H9 (cell line): ENCODE measurements at regions not wholly inside any gene's neighbourhood (a gene's known extent, or its start where the extent isn't known, plus 50 kb on each side); places are given as distances from the start of the nearest gene placed in this dataset.
"Not testable (repeated sequence)": the region's sequence is repeated elsewhere in the genome, so short reads cannot be mapped to it uniquely, and the experiment has no call there.

Experiments
- DNase-seq: peaks from one replicate; pipeline ENCODE4 v3.0.0-alpha.2; 2017
- H2AFZ ChIP-seq: one replicate; pipeline ENCODE4 v1.6.1; 2013; ENCODE audit warnings: mild to moderate bottlenecking, low read length, control low read depth, moderate library complexity
- H2AK5ac ChIP-seq: 2 replicates; pipeline ENCODE4 v1.6.1; 2013; ENCODE audit warnings: low read length, control low read depth, mixed read lengths; ENCODE audit not compliant: insufficient read length
- H2BK120ac ChIP-seq: one replicate; pipeline ENCODE4 v1.6.1; 2013; ENCODE audit warnings: low read depth, mild to moderate bottlenecking, low read length, control low read depth, inconsistent platforms; ENCODE audit not compliant: poor library complexity, severe bottlenecking
- H2BK12ac ChIP-seq: 2 replicates; pipeline ENCODE4 v1.6.1; 2013; ENCODE audit warnings: low read length, control low read depth, mixed read lengths, low read depth; ENCODE audit not compliant: insufficient read length
- H2BK15ac ChIP-seq: 2 replicates; pipeline ENCODE4 v1.6.1; 2013; ENCODE audit warnings: low read depth, low read length, control low read depth
- H2BK20ac ChIP-seq: one replicate; pipeline ENCODE4 v1.6.1; 2013; ENCODE audit warnings: low read depth, mild to moderate bottlenecking, low read length, control low read depth, inconsistent platforms; ENCODE audit not compliant: poor library complexity, severe bottlenecking
- H2BK5ac ChIP-seq: 2 replicates; pipeline ENCODE4 v1.6.1; 2013; ENCODE audit warnings: low read length, control low read depth, mixed read lengths; ENCODE audit not compliant: insufficient read length
- H3K14ac ChIP-seq: 2 replicates; pipeline ENCODE4 v1.6.1; 2013; ENCODE audit warnings: low read length, control low read depth; ENCODE audit not compliant: insufficient read depth
- H3K18ac ChIP-seq: 2 replicates; pipeline ENCODE4 v1.6.1; 2013; ENCODE audit warnings: low read depth, mild to moderate bottlenecking, mixed read lengths, low read length, control low read depth; ENCODE audit not compliant: insufficient read length
- H3K23ac ChIP-seq: 2 replicates; pipeline ENCODE4 v1.6.1; 2013; ENCODE audit warnings: low read length, control low read depth, mixed read lengths, low read depth; ENCODE audit not compliant: insufficient read length
- H3K23me2 ChIP-seq: 2 replicates; pipeline ENCODE4 v1.6.1; 2013; ENCODE audit warnings: low read depth, mild to moderate bottlenecking, mixed read lengths, low read length, control low read depth; ENCODE audit not compliant: insufficient read length, poor library complexity, severe bottlenecking
- H3K27ac ChIP-seq: 2 replicates; pipeline ENCODE4 v1.5.1; 2013; ENCODE audit warnings: low read length, control low read depth, mixed read lengths, low read depth; ENCODE audit not compliant: insufficient read length
- H3K27me3 ChIP-seq: 2 replicates; pipeline ENCODE4 v1.6.1; 2013; ENCODE audit warnings: low read length, control low read depth, inconsistent platforms; ENCODE audit not compliant: insufficient read depth
- H3K4ac ChIP-seq: 2 replicates; pipeline ENCODE4 v1.6.1; 2013; ENCODE audit warnings: low read depth, mild to moderate bottlenecking, control low read depth, inconsistent platforms, low read length, moderate library complexity
- H3K4me1 ChIP-seq: 2 replicates; pipeline ENCODE4 v1.6.1; 2013; ENCODE audit warnings: low read length, control low read depth, inconsistent platforms; ENCODE audit not compliant: insufficient read depth
- H3K4me2 ChIP-seq: 2 replicates; pipeline ENCODE4 v1.6.1; 2013; ENCODE audit warnings: low read length, control low read depth, mixed read lengths; ENCODE audit not compliant: insufficient read length, insufficient read depth
- H3K56ac ChIP-seq: 2 replicates; pipeline ENCODE4 v1.6.1; 2013; ENCODE audit warnings: low read depth, mild to moderate bottlenecking, mixed read lengths, low read length, control low read depth; ENCODE audit not compliant: insufficient read length
- H3K79me1 ChIP-seq: 2 replicates; pipeline ENCODE4 v1.6.1; 2013; ENCODE audit warnings: low read depth, mild to moderate bottlenecking, moderate library complexity, low read length, control low read depth, inconsistent platforms; ENCODE audit not compliant: insufficient read depth, poor library complexity, severe bottlenecking
- H3K79me2 ChIP-seq: 2 replicates; pipeline ENCODE4 v1.6.1; 2013; ENCODE audit warnings: low read length, control low read depth, inconsistent platforms; ENCODE audit not compliant: insufficient read depth
- H3K9ac ChIP-seq: 2 replicates; pipeline ENCODE4 v1.6.1; 2013; ENCODE audit warnings: low read length, control low read depth, mixed read lengths; ENCODE audit not compliant: insufficient read length; ENCODE audit errors: extremely low read depth
- H3K9me3 ChIP-seq: one replicate; pipeline ENCODE4 v1.6.1; 2013; ENCODE audit warnings: low read depth, low read length, inconsistent platforms; ENCODE audit not compliant: control insufficient read depth
- H3T11ph ChIP-seq: one replicate; pipeline ENCODE4 v1.6.1; 2013; ENCODE audit warnings: mild to moderate bottlenecking, low read length, control low read depth, inconsistent platforms
- H4K20me1 ChIP-seq: one replicate; pipeline ENCODE4 v1.6.1; 2013; ENCODE audit not compliant: control insufficient read depth, insufficient read length, insufficient read depth
- H4K5ac ChIP-seq: 2 replicates; pipeline ENCODE4 v1.6.1; 2013; ENCODE audit warnings: low read depth, mild to moderate bottlenecking, mixed read lengths, low read length, control low read depth; ENCODE audit not compliant: insufficient read length
- H4K8ac ChIP-seq: replicated peaks from 2 replicates; pipeline ENCODE4 v1.6.1; 2013; ENCODE audit warnings: low read length, control low read depth, mixed read lengths, low read depth; ENCODE audit not compliant: insufficient read length
- H4K91ac ChIP-seq: 2 replicates; pipeline ENCODE4 v1.6.1; 2013; ENCODE audit warnings: low read depth, mild to moderate bottlenecking, moderate library complexity, mixed read lengths, low read length, control low read depth; ENCODE audit not compliant: insufficient read length
- H3K27ac Mint-ChIP-seq, 3 experiments: 2 replicates in 2 of 3; 3 replicates in 1 of 3; pipeline ENCODE4 v1.8.0; 2020 to 2021; ENCODE audit warnings: mixed read lengths in 3 of 3, mild to moderate bottlenecking in 1 of 3, moderate library complexity in 1 of 3
- H3K27me3 Mint-ChIP-seq: 2 replicates; pipeline ENCODE4 v1.8.0; 2021; ENCODE audit warnings: low read depth, mild to moderate bottlenecking, moderate library complexity, mixed read lengths
- H3K36me3 Mint-ChIP-seq, 3 experiments: 2 replicates in 2 of 3; 3 replicates in 1 of 3; pipeline ENCODE4 v1.8.0; 2020 to 2021; ENCODE audit warnings: low read depth in 3 of 3, mixed read lengths in 3 of 3; ENCODE audit not compliant: insufficient read depth in 1 of 3
- H3K4me1 Mint-ChIP-seq, 2 experiments: 2 replicates each; pipeline ENCODE4 v1.8.0; 2020; ENCODE audit warnings: mixed read lengths in 2 of 2
- H3K4me3 Mint-ChIP-seq, 2 experiments: 2 replicates in 1 of 2; 3 replicates in 1 of 2; pipeline ENCODE4 v1.8.0; 2020 to 2021; ENCODE audit warnings: mild to moderate bottlenecking in 2 of 2, mixed read lengths in 2 of 2, moderate library complexity in 1 of 2
- H3K9me3 Mint-ChIP-seq, 2 experiments: 2 replicates in 1 of 2; 3 replicates in 1 of 2; pipeline ENCODE4 v1.8.0; 2020; ENCODE audit warnings: mild to moderate bottlenecking in 2 of 2, mixed read lengths in 2 of 2, moderate library complexity in 1 of 2
- CTCF ChIP-seq: fragments of 200-600 bp; sonication (generic); conservative IDR thresholded peaks from 3 replicates; pipeline ENCODE4 v1.8.0; 2021; ENCODE audit warnings: antibody characterized with exemption, mild to moderate bottlenecking
- WGBS: extraction: QIAGEN DNeasy Blood & Tissue Kit; methylation state at CpG from one replicate; pipeline ENCODE4 v1.1.7; 2013; ENCODE audit warnings: missing lambda C conversion rate, low lambda C conversion rate, mixed read lengths; ENCODE audit not compliant: insufficient read length; ENCODE audit errors: extremely low coverage; 5-methylcytosine and 5-hydroxymethylcytosine counted together

- H2BK120ac ChIP-seq = no peak overlapping the region
- H3K4ac ChIP-seq = no peak overlapping the region
- no peak overlapping the region for H2BK20ac ChIP-seq
- H3K79me1 ChIP-seq = no peaks in the 10 kb centered on the region
- no peak overlapping the region for H3K14ac ChIP-seq
- no peak overlapping the region for H2BK12ac ChIP-seq
- no peak overlapping the region for H3T11ph ChIP-seq
- no peak for DNase-seq
- no peak overlapping the region for H4K5ac ChIP-seq
- no peak overlapping the region for H4K8ac ChIP-seq
- H3K27me3 Mint-ChIP-seq = no peaks in the 10 kb centered on the region
- no peak overlapping the region for H3K4me2 ChIP-seq
- WGBS = no CpG with 5 or more reads among the region's 5 CpGs
- H4K91ac ChIP-seq = no peak overlapping the region
- no peak overlapping the region for H3K4me3 Mint-ChIP-seq
- peaks cover 2% of the 10 kb centered on the region; the same call in 1 of the 2 replicates for H3K27me3 ChIP-seq
- H3K23ac ChIP-seq = no peak overlapping the region
- no peak overlapping the region for H3K56ac ChIP-seq
- H3K79me2 ChIP-seq = no peaks in the 10 kb centered on the region
- H4K20me1 ChIP-seq = no peaks in the 10 kb centered on the region
- H3K4me1 ChIP-seq = no peaks in the 10 kb centered on the region
- no peaks in the 10 kb centered on the region for H3K4me1 Mint-ChIP-seq
- H2BK5ac ChIP-seq = no peak overlapping the region
- no peak overlapping the region for H3K27ac Mint-ChIP-seq
- TF ChIP-seq CTCF = no peak
- H3K36me3 Mint-ChIP-seq = peaks cover 4 to 33% (median 24%) of the 10 kb centered on the region in 3 experiments; a peak in 6 of 7 replicates
- no peak overlapping the region for H2AFZ ChIP-seq
- peaks cover 89 to 97% of the 10 kb centered on the region in 2 experiments for H3K9me3 Mint-ChIP-seq
- H3K18ac ChIP-seq = no peak overlapping the region
- no peak overlapping the region for H3K27ac ChIP-seq
- H3K9ac ChIP-seq = no peak overlapping the region
- H3K9me3 ChIP-seq = peaks cover 42% of the 10 kb centered on the region
- H2AK5ac ChIP-seq = no peak overlapping the region
- H2BK15ac ChIP-seq = no peak overlapping the region
- H3K23me2 ChIP-seq = no peaks in the 10 kb centered on the region
These were observed 484.8 kb upstream of the DPP6 start for GRCh38 chr7:153567426-153567825.

DNA sequence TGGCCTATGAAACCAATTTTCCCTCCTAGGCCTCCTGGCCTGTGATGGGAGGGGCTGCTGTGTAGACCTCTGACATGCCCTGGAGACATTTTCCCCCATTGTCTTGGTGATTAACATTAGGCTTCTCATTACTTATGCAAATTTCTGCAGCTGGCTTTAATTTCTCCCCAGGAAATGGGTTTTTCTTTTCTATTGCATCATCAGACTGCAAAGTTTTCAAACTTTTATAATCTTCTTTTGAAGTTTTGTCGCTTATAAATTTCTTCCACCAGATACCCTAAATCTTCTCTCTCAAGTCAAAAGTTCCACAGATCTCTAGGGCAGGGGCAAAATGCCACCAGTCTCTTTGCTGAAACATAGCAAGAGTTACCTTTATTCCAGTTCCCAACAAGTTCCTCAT, 482.7 kb upstream of the DPP6 start:
- not testable (repeated sequence) for H2BK20ac ChIP-seq, H3K79me2 ChIP-seq, H3K18ac ChIP-seq, H3K23ac ChIP-seq, H3K27ac ChIP-seq, H2BK15ac ChIP-seq, H3K27me3 Mint-ChIP-seq, H3K27ac Mint-ChIP-seq, H2BK12ac ChIP-seq, H3K4me3 Mint-ChIP-seq, H4K8ac ChIP-seq, H3K14ac ChIP-seq, H3K79me1 ChIP-seq, H3K27me3 ChIP-seq, H2BK5ac ChIP-seq, H2BK120ac ChIP-seq, H4K91ac ChIP-seq, H3K4ac ChIP-seq, H3K4me1 Mint-ChIP-seq, H3K4me2 ChIP-seq, H3K4me1 ChIP-seq, H2AFZ ChIP-seq, H3K56ac ChIP-seq, H2AK5ac ChIP-seq, H3T11ph ChIP-seq, H4K20me1 ChIP-seq, DNase-seq, H4K5ac ChIP-seq, H3K9ac ChIP-seq, H3K23me2 ChIP-seq
- Mint-ChIP-seq H3K9me3 (peaks cover 85 to 95% of the 10 kb centered on the region in 2 experiments), H3K36me3 (peaks cover 4 to 31% (median 24%) of the 10 kb centered on the region in 3 experiments; a peak in 6 of 7 replicates)
- WGBS = no CpG with 5 or more reads among the region's 1 CpG
- H3K9me3 ChIP-seq = peaks cover 54% of the 10 kb centered on the region
